B cell (primary cell): ENCODE measurements at regions not wholly inside any gene's neighbourhood (a gene's known extent, or its start where the extent isn't known, plus 50 kb on each side); places are given as distances from the start of the nearest gene placed in this dataset.
"Not testable (repeated sequence)": the region's sequence is repeated elsewhere in the genome, so short reads cannot be mapped to it uniquely, and the experiment has no call there.

Experiments used
- ATAC-seq: fragments of 200-7000 bp; cut with Tn5 transposase; one replicate; pipeline ENCODE4 v1.10.0; 2021; ENCODE audit warnings: low read depth, mild to moderate bottlenecking, moderate number of reproducible peaks, moderate library complexity
- CTCF ChIA-PET: fragments of 350-600 bp; sonication (Branson Sonifier 250); formaldehyde crosslinking; loops from one replicate; lab custom pipeline; 2021; ENCODE audit warnings: antibody characterized with exemption, inconsistent platforms; lab: Charles Lee
- POLR2A ChIA-PET: fragments of 350-600 bp; sonication (Branson Sonifier 250); formaldehyde crosslinking; loops from one replicate; lab custom pipeline; 2021; ENCODE audit warnings: antibody characterized with exemption; lab: Charles Lee
- DNase-seq: peaks from one replicate; pipeline ENCODE4 v3.0.0; 2013
- H2AFZ ChIP-seq: 2 replicates; pipeline ENCODE4 v1.6.1; 2012; ENCODE audit warnings: mild to moderate bottlenecking, low read depth, low read length; ENCODE audit not compliant: insufficient read depth, poor library complexity, severe bottlenecking
- H3K27ac ChIP-seq, 2 donors: 1 replicate in 1 of 2; 2 replicates in 1 of 2; pipeline ENCODE4 v1.5.1; 2012 to 2013; ENCODE audit warnings: low read length in 2 of 2, mild to moderate bottlenecking in 2 of 2, moderate library complexity in 1 of 2
- H3K27me3 ChIP-seq, 4 experiments: fragments of 200-600 bp in 1 of 4; sonication (generic) in 1 of 4; replicated peaks in 1 of 4; 1 replicate in 2 of 4; 2 replicates in 2 of 4; pipeline versions ENCODE4 v1.6.1 to v1.7.0; 2013 to 2016; ENCODE audit warnings: low read length in 3 of 4, mild to moderate bottlenecking in 2 of 4, mixed read lengths in 1 of 4, moderate library complexity in 1 of 4; ENCODE audit not compliant: insufficient read depth in 4 of 4, control insufficient read depth in 3 of 4; ENCODE audit errors: control extremely low read depth in 1 of 4
- H3K36me3 ChIP-seq, 2 experiments: replicated peaks in 1 of 2; 1 replicate in 1 of 2; 2 replicates in 1 of 2; pipeline versions ENCODE4 v1.6.1 to v1.7.1; 2013; ENCODE audit warnings: low read length in 1 of 2; ENCODE audit not compliant: insufficient read depth in 2 of 2, control insufficient read depth in 1 of 2; ENCODE audit errors: control extremely low read depth in 1 of 2, extremely low read depth in 1 of 2
- H3K4me1 ChIP-seq, 2 donors: fragments of 200-600 bp in 1 of 2; sonication (generic) in 1 of 2; 1 replicate in 1 of 2; 2 replicates in 1 of 2; pipeline versions ENCODE4 v1.5.1 to v1.6.1; 2013 to 2017; ENCODE audit warnings: low read length in 2 of 2; ENCODE audit not compliant: control insufficient read depth in 2 of 2, insufficient read depth in 2 of 2
- H3K4me2 ChIP-seq: replicated peaks from 2 replicates; pipeline ENCODE3; 2012; ENCODE audit warnings: mild to moderate bottlenecking, low read depth, low read length; ENCODE audit not compliant: poor library complexity, severe bottlenecking
- H3K4me3 ChIP-seq, 5 experiments: fragments of 200-600 bp in 1 of 5; sonication (generic) in 1 of 5; 1 replicate in 3 of 5; 2 replicates in 2 of 5; pipeline versions ENCODE4 v1.5.1 to v1.7.0; 2011 to 2016; ENCODE audit warnings: low read length in 4 of 5, mild to moderate bottlenecking in 4 of 5, low read depth in 2 of 5, control low read depth in 1 of 5, moderate library complexity in 1 of 5; ENCODE audit not compliant: insufficient read depth in 1 of 5; ENCODE audit errors: control extremely low read depth in 1 of 5, extremely low read depth in 1 of 5
- H3K79me2 ChIP-seq: fragments of 200-600 bp; sonication (generic); one replicate; pipeline ENCODE4 v1.6.0; 2016; ENCODE audit warnings: low read length; ENCODE audit not compliant: control insufficient read depth, insufficient read depth
- H3K9ac ChIP-seq: fragments of 200-600 bp; sonication (generic); 2 replicates; pipeline ENCODE4 v1.6.1; 2017; ENCODE audit warnings: mild to moderate bottlenecking, low read length, moderate library complexity
- H3K9me3 ChIP-seq, 3 donors: one replicate each; pipeline versions ENCODE4 v1.6.1 to v1.7.1; 2013; ENCODE audit warnings: low read length in 2 of 3; ENCODE audit not compliant: control insufficient read depth in 2 of 3, insufficient read depth in 1 of 3; ENCODE audit errors: control extremely low read depth in 1 of 3
- H4K20me1 ChIP-seq: 2 replicates; pipeline ENCODE4 v1.6.0; 2012; ENCODE audit warnings: mild to moderate bottlenecking, low read length; ENCODE audit not compliant: insufficient read depth, control insufficient read depth, poor library complexity, severe bottlenecking
- H3K27ac Mint-ChIP-seq: one replicate; pipeline ENCODE4 v1.8.0; 2021; ENCODE audit warnings: mixed read lengths
- H3K27me3 Mint-ChIP-seq: one replicate; pipeline ENCODE4 v1.8.0; 2021; ENCODE audit warnings: mixed read lengths
- H3K4me1 Mint-ChIP-seq: one replicate; pipeline ENCODE4 v1.8.0; 2021; ENCODE audit warnings: mixed read lengths
- H3K4me3 Mint-ChIP-seq: one replicate; pipeline ENCODE4 v1.8.0; 2021; ENCODE audit warnings: mixed read lengths
- H3K9me3 Mint-ChIP-seq: one replicate; pipeline ENCODE4 v1.8.0; 2022; ENCODE audit warnings: mixed read lengths; ENCODE audit not compliant: insufficient read depth
- CTCF ChIP-seq: fragments of 200-600 bp; IDR thresholded peaks from one replicate; pipeline ENCODE4 v1.8.0; 2022; ENCODE audit warnings: antibody characterized with exemption, mild to moderate bottlenecking
- EZH2 ChIP-seq: IDR thresholded peaks from 2 replicates; pipeline ENCODE4 v1.6.1; 2012; ENCODE audit warnings: borderline replicate concordance, low read depth, mild to moderate bottlenecking, moderate library complexity, low read length; ENCODE audit not compliant: insufficient read depth, poor library complexity, severe bottlenecking
- WGBS: methylation state at CpG from one replicate; pipeline ENCODE4 v1.1.5; 2013; ENCODE audit warnings: missing lambda C conversion rate; ENCODE audit not compliant: insufficient coverage; 5-methylcytosine and 5-hydroxymethylcytosine counted together
- intact Hi-C: fragments of 100-400 bp; cut with micrococcal nuclease; formaldehyde crosslinking; loops from one replicate; pipeline ENCODE4 v1.10.0; 2022

GRCh38 chr7:42720012-42720411 lies 191.9 kb downstream of the C7orf25 start:
- H3K9ac ChIP-seq: no peak overlapping the region
- H3K9me3 Mint-ChIP-seq: peaks cover 2% of the 10 kb centered on the region
- peaks cover 5% of the 10 kb centered on the region for H3K27me3 Mint-ChIP-seq
- H3K27me3 ChIP-seq: peaks cover 0 to 5% (median 0%) of the 10 kb centered on the region in 4 experiments
- H3K36me3 ChIP-seq: no peaks in the 10 kb centered on the region
- H3K4me3 ChIP-seq: no peak overlapping the region
- POLR2A ChIA-PET: no interaction called here
- H3K27ac ChIP-seq: no peak overlapping the region
- no peak overlapping the region for H2AFZ ChIP-seq
- CTCF ChIA-PET: no interaction called here
- intact Hi-C loops: no loop called here
- peaks cover 0 to 8% (median 0%) of the 10 kb centered on the region in 3 donors for H3K9me3 ChIP-seq
- H3K4me2 ChIP-seq: no peak overlapping the region
- H3K4me3 Mint-ChIP-seq: no peak overlapping the region
- no peak for TF ChIP-seq EZH2
- TF ChIP-seq CTCF: no peak
- no peak for ATAC-seq
- no peaks in the 10 kb centered on the region for H4K20me1 ChIP-seq
- H3K27ac Mint-ChIP-seq: no peak overlapping the region
- H3K4me1 ChIP-seq: no peaks in the 10 kb centered on the region
- no peaks in the 10 kb centered on the region for H3K4me1 Mint-ChIP-seq
- H3K79me2 ChIP-seq: no peaks in the 10 kb centered on the region
- no peak for DNase-seq

GRCh38 chr7:42718466-42718865 lies 193.4 kb downstream of the C7orf25 start:
- H3K27ac Mint-ChIP-seq, H3K27ac ChIP-seq, POLR2A ChIA-PET, CTCF ChIA-PET, intact Hi-C loops, H3K4me2 ChIP-seq, H2AFZ ChIP-seq, H3K4me1 Mint-ChIP-seq, H3K4me1 ChIP-seq, ATAC-seq, H3K9me3 Mint-ChIP-seq, H3K79me2 ChIP-seq, H3K4me3 ChIP-seq, H3K27me3 ChIP-seq, H3K27me3 Mint-ChIP-seq, H3K4me3 Mint-ChIP-seq, H3K36me3 ChIP-seq, H3K9ac ChIP-seq, DNase-seq, H4K20me1 ChIP-seq, H3K9me3 ChIP-seq: not testable (repeated sequence)
- WGBS: 100% methylated on average over 1 of the region's 2 CpGs
